MM.1S (cell line): ENCODE measurements at regions not wholly inside any gene's neighbourhood (a gene's known extent, or its start where the extent isn't known, plus 50 kb on each side); places are given as distances from the start of the nearest gene placed in this dataset.

ENCODE experiments used
- EZH2 ChIP-seq: fragments of 300-600 bp; sonication (generic); optimal IDR thresholded peaks from 2 replicates; pipeline ENCODE3; 2017; ENCODE audit warnings: low read depth, mild to moderate bottlenecking, antibody characterized with exemption, low read length, mixed read lengths
- TF ChIP-seq, protein P1 (sequence below): fragments of 300-600 bp; sonication (generic); IDR thresholded peaks from 2 replicates; pipeline ENCODE4 v1.5.1; 2016; ENCODE audit warnings: antibody characterized with exemption, low read length, mixed read lengths

DNA sequence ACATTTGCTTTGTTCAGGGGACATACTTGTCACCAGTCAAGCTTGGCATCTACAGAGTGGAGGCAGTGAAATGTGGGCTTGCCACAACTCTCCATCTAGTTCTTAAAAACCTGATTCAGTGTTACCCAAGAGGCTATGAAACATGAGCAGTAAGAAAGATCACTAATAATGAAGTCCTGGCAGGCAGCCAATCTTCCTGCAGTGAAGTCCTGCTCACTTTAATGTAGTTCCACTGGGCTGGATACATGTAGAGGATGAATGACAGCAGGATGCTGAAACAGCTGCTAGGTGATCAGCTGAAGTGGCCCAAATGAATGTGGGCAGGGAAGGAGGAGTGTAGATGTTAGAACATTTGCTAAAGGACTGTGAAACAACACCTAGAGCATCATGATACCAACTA, 1213.1 kb downstream of the OLFM4 start:
- TF ChIP-seq, protein P1, sequence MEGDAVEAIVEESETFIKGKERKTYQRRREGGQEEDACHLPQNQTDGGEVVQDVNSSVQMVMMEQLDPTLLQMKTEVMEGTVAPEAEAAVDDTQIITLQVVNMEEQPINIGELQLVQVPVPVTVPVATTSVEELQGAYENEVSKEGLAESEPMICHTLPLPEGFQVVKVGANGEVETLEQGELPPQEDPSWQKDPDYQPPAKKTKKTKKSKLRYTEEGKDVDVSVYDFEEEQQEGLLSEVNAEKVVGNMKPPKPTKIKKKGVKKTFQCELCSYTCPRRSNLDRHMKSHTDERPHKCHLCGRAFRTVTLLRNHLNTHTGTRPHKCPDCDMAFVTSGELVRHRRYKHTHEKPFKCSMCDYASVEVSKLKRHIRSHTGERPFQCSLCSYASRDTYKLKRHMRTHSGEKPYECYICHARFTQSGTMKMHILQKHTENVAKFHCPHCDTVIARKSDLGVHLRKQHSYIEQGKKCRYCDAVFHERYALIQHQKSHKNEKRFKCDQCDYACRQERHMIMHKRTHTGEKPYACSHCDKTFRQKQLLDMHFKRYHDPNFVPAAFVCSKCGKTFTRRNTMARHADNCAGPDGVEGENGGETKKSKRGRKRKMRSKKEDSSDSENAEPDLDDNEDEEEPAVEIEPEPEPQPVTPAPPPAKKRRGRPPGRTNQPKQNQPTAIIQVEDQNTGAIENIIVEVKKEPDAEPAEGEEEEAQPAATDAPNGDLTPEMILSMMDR, result no peak
- TF ChIP-seq EZH2, result no peak
